GM12874 (cell line): ENCODE measurements at regions not wholly inside any gene's neighbourhood (a gene's known extent, or its start where the extent isn't known, plus 50 kb on each side); places are given as distances from the start of the nearest gene placed in this dataset.
A peak's percentile ranks its signal among the peaks of the same experiment; 100 is the strongest.

Experiments
- TF ChIP-seq, protein P1 (sequence below): IDR thresholded peaks from 2 replicates; pipeline ENCODE4 v1.5.1; 2011; ENCODE audit warnings: low read depth, mild to moderate bottlenecking, control low read depth, low read length, moderate library complexity; ENCODE audit not compliant: insufficient read depth

DNA sequence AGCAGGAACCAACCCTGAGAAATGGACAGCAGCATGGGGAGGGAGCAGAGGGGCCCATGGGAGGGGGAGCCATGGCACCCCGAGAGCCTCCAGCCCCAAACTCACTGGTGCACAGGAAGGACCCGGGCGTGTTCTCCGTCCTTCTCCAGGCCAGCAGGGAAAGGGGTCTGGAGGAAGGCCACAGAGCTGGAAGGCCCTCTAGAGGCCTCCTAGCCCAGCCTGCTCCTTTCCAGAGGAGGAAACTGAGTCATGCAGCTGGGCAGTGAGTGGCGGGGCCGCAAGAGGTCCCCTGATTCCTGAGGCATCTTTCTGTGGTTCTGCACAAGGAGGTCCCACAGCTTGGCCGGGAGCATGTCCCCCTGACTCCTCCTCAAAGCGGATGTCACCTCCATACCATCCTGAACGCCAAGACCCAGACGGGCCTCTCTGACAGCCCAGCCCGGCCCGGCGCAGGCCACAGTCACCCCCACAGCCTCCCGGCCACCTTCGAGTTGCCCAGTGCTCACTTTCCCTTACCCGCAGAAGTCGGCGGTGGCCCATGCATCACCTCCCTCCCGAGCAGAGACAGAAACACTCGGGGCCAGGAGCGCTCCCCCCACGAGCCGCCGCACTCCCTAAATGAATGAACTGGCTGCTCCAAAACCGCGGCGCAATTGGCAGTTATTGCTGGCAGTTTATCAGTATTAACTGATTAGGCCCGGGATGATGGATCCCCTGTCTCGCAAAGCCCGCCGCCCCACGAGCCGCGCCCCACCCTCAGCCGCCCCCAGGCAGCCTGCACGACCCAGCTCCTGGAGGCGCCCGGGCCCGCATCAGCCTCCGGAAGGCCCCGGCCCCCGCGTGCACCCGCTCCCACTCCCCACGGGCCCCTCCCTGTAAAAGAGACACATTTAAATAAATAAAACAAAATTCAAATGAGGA lies 272.5 kb downstream of the BUD13 start:
- TF ChIP-seq, protein P1, sequence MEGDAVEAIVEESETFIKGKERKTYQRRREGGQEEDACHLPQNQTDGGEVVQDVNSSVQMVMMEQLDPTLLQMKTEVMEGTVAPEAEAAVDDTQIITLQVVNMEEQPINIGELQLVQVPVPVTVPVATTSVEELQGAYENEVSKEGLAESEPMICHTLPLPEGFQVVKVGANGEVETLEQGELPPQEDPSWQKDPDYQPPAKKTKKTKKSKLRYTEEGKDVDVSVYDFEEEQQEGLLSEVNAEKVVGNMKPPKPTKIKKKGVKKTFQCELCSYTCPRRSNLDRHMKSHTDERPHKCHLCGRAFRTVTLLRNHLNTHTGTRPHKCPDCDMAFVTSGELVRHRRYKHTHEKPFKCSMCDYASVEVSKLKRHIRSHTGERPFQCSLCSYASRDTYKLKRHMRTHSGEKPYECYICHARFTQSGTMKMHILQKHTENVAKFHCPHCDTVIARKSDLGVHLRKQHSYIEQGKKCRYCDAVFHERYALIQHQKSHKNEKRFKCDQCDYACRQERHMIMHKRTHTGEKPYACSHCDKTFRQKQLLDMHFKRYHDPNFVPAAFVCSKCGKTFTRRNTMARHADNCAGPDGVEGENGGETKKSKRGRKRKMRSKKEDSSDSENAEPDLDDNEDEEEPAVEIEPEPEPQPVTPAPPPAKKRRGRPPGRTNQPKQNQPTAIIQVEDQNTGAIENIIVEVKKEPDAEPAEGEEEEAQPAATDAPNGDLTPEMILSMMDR = no peak

DNA sequence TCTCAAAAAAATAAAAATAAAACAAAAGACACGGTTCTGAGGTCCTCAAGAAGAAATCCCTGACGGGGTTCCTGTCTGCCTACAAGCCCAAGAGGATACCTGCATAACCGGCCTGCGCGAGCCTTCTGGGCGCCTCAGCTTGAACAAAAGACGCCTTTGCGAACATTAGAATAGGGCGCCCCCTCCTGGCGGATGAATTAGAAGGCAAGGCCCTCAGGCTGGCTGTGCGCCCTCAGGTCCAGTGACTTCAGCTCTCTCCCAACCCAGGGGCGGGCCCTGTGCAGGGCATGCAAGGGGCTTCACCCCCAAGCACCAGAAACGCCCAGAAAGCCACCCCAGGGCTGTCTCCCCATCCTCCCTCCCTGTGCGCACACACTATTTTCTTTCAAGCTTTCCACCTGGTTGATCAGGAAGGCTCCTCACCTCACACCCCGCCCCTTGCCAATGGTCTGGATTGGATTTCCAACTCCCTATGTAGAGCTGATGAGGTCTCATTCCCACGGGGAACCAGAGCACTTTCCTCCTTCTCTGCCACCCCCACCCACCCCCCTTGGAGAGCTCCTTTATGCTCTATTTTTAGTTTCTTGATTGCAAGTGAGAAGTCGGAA lies 273.3 kb downstream of the BUD13 start:
- TF ChIP-seq, protein P1 = peak; percentile 67

DNA sequence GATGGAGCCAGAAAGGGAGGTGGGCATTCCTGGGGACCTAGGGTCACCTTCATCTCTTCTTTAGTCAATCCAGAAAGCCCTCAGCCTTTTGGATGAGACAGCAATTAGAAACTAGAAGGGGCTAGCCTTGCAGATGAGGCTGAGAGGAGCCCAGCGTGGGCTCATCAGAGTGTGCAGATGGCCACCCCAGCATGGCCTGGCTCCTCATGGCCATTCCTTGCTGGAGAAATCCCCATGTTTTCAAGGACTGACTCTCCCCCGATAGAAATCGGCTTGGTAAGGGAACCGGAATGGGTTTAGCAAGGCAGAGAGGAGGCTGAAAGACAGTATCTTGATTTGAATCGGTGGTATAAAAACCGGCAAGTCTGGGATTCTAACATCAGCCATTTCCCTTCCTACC lies 274.6 kb downstream of the BUD13 start:
- TF ChIP-seq, protein P1 = no peak

DNA sequence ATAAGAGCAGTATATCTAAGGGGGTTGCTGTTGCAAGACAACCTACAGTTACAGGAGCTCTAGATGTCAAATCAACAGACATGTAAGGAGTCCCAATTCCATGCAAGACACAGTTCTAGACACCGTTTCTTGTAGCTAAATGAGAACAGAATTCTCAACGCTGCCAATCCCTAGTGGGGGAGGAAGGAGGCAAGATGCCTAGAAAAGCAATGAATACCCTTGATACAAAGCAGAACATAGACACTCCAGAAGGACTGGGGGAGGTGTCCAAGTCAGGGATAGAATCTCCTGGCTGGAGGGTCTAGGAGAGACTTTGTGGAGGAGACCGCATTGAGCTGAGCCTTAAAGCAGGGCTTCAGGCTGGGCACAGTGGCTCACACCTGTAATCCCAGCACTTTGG lies 280.2 kb downstream of the BUD13 start:
- TF ChIP-seq, protein P1 = no peak

DNA sequence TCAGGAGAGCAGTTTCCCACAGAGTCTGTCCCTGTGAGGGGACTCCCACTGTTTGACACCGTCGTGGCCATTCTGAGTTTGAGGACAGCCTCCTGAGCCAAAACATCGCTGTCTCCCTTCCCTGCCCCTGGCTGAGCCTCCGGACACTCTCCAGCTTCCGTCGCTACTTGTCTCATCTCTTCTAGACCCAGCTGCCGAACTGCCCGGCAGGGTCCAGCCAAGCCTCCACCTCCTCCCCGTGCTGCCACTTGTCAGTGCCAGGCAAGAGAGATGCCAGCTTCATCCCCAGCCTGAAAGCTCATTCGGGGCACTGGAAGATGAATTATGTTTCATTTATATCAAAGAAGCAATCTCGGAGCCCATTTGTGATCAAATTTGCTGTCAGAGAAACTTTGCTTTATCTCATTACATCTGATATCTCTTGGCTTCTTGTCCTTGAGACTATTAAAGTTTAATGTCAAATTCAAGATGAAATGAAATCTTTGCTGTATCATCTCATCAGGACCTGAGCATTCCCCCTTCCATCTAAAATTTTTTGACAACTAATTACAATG lies 283.9 kb downstream of the BUD13 start:
- TF ChIP-seq, protein P1 = no peak

DNA sequence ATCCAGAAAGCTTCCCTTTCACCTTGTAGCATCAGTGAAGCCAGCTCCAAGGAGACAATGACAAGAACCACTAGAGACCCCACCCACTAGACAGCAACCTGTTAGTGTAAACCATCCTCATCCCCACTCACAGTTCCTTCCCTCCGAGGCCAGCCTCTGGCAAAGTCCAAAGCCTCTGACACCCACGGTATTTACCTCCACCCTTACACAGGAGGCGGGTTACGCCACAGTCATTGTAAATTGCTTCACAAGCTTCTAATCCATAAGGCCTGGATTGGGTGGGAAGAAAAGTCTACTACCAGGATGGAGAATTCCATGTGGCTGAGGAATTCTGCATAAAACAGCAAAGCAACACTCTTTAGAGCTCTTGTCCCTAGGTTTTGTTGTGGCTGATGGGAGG lies 287.4 kb downstream of the BUD13 start:
- TF ChIP-seq, protein P1 = no peak

DNA sequence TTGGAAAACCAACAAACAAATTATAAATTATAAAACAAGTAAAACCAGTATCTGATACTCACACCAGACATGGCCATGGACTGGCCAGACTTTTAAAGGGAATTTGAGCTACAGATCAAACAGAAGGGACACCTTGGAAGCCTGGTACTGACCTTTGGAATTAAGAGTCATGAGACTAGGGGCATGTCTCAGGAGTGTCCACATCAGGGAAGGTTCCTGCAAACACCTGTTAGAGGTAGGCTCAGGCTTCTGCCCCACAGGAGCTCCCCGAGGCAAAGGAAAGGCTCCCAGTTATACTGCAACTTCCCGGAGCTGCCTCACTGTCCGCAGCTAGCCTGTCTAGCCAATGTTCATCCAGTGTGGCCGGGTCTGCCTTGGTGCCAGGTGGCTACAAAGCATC lies 290.1 kb downstream of the BUD13 start:
- TF ChIP-seq, protein P1 = no peak
